ENCODE measurements at regions not wholly inside any gene's neighbourhood (a gene's known extent, or its start where the extent isn't known, plus 50 kb on each side); places are given as distances from the start of the nearest gene placed in this dataset.

DNA sequence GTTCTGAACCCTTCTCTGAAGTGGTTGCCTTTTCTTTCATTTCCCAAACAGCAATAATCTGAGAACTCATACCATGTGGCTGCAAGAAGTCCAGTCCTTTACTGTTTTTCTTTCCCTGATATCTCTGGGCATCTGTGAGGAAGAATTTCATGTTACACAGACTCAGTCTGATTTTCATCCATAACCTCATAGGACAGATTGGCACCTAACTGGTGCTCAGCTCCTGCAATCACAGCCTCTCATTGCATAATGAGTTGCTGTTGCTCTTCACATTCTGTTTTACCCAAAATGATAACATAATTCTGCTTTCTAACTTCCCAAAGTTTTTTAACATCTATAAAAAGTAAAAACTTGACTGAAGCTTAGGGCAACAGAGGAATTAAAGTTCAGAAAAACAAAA is 472.2 kb upstream of the PBX1 start:
- H3K14ac ChIP-seq (replicated peaks; ENCODE audit: low read depth, low read length): no peak overlapping the region
- H2AFZ ChIP-seq (replicated peaks; ENCODE audit: low read length, poor library complexity): no peak overlapping the region
- H2BK120ac ChIP-seq (ENCODE audit: low read depth, low read length): no peak overlapping the region
- H2BK5ac ChIP-seq (ENCODE audit: low read depth, low read length, poor library complexity, severe bottlenecking): no peak overlapping the region
- H3K23ac ChIP-seq (ENCODE audit: low read depth, low read length): no peak overlapping the region
- no peaks in the 10 kb centered on the region for H3K27me3 ChIP-seq (ENCODE audit: control insufficient read depth, insufficient read depth, low read length)
- no peak overlapping the region for H3K27ac ChIP-seq (ENCODE audit: insufficient read depth, low read length)
- in situ Hi-C loops (cut with MboI; ENCODE audit: low sequenced_read_pairs): no loop called here
- TF ChIP-seq BHLHE40 (IDR thresholded peaks at IDR 0.05; ENCODE audit: low read depth, low read length): no peak
- TF ChIP-seq MXI1 (IDR thresholded peaks at IDR 0.05; ENCODE audit: borderline replicate concordance, low read depth, low read length): no peak
- no peak for TF ChIP-seq RFX5 (IDR thresholded peaks at IDR 0.05; ENCODE audit: low read depth, low read length)
- no peak for TF ChIP-seq MAFK (IDR thresholded peaks at IDR 0.05; ENCODE audit: low read depth, low read length)
- TF ChIP-seq RAD21 (IDR thresholded peaks at IDR 0.05; ENCODE audit: low read length): no peak
- TF ChIP-seq, protein P1, sequence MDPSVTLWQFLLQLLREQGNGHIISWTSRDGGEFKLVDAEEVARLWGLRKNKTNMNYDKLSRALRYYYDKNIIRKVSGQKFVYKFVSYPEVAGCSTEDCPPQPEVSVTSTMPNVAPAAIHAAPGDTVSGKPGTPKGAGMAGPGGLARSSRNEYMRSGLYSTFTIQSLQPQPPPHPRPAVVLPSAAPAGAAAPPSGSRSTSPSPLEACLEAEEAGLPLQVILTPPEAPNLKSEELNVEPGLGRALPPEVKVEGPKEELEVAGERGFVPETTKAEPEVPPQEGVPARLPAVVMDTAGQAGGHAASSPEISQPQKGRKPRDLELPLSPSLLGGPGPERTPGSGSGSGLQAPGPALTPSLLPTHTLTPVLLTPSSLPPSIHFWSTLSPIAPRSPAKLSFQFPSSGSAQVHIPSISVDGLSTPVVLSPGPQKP (IDR thresholded peaks at IDR 0.05; ENCODE audit: borderline replicate concordance, low read depth, low read length): no peak
- no peak for TF ChIP-seq RCOR1 (IDR thresholded peaks at IDR 0.05; ENCODE audit: insufficient replicate concordance, low read length)
- no peak for TF ChIP-seq POLR2A (IDR thresholded peaks at IDR 0.05; ENCODE audit: low read depth, low read length)
- no peak for TF ChIP-seq CEBPB (IDR thresholded peaks at IDR 0.05; ENCODE audit: low read depth, low read length)
- TF ChIP-seq NFE2L2 (IDR thresholded peaks at IDR 0.05; ENCODE audit: low read depth, low read length): no peak
- H3K36me3 ChIP-seq (ENCODE audit: control insufficient read depth, insufficient read depth, low read length): no peaks in the 10 kb centered on the region
- no peak overlapping the region for H2BK20ac ChIP-seq (ENCODE audit: low read depth, low read length)
- no peak overlapping the region for H3K9ac ChIP-seq (ENCODE audit: low read depth, low read length)
- H3K4ac ChIP-seq (ENCODE audit: low read depth, low read length): no peak overlapping the region
- no peaks in the 10 kb centered on the region for H3K79me1 ChIP-seq (ENCODE audit: low read depth in 1 of 2, low read length in 2 of 2)
- ChIA-PET POLR2A (ENCODE audit: unreplicated experiment) (no interaction called here), CTCF (interaction anchor here (0.6 kb wide), 1 partner anchor 156 kb away, joined by 7 read pairs; no protein-coding TSS in a partner anchor)
- ATAC-seq (ENCODE audit: low read depth) (no peak), DNase-seq (no peak)
- no peak overlapping the region for H4K91ac ChIP-seq (ENCODE audit: insufficient read depth, low read depth, low read length)
- no peak overlapping the region for H3K4me3 ChIP-seq (ENCODE audit: insufficient read depth, low read depth, low read length)
- H3K9me1 ChIP-seq (ENCODE audit: insufficient read depth, low read length): no peaks in the 10 kb centered on the region
- H3K56ac ChIP-seq (ENCODE audit: extremely low read depth, insufficient read depth, low read length): no peak overlapping the region
- BruUV-seq (replicated peaks): no TSS peak
- no peak overlapping the region for H2AK5ac ChIP-seq (ENCODE audit: low read depth, low read length)
- no peak overlapping the region for H4K5ac ChIP-seq (ENCODE audit: low read depth, low read length)
- intact Hi-C loops (cut with micrococcal nuclease): no loop called here
- no peaks in the 10 kb centered on the region for H4K20me1 ChIP-seq (ENCODE audit: insufficient read depth, low read length)
- no peaks in the 10 kb centered on the region for H3K9me3 ChIP-seq (ENCODE audit: control insufficient read depth, insufficient read depth, low read length)
- no peaks in the 10 kb centered on the region for H3K4me1 ChIP-seq (ENCODE audit: control insufficient read depth, insufficient read depth, low read length)
- no peak overlapping the region for H2AK9ac ChIP-seq (replicated peaks; ENCODE audit: low read depth, low read length, poor library complexity)
- no peak overlapping the region for H3K18ac ChIP-seq (ENCODE audit: low read depth, low read length)
- no peak overlapping the region for H4K8ac ChIP-seq (ENCODE audit: low read depth in 2 of 2, low read length in 2 of 2)
- H3K4me2 ChIP-seq (ENCODE audit: low read depth, low read length): no peak overlapping the region
- dilution Hi-C loops (cut with HindIII; ENCODE audit: low sequenced_read_pairs, unreplicated experiment): no loop called here
- no peak overlapping the region for H2BK15ac ChIP-seq (ENCODE audit: low read depth, low read length)

All from IMR-90 (cell line).